ENCODE measurements at regions not wholly inside any gene's neighbourhood (a gene's known extent, or its start where the extent isn't known, plus 50 kb on each side); places are given as distances from the start of the nearest gene placed in this dataset.

GRCh38 chr5:20570486-20570885 is 582.5 kb upstream of the CDH18 start:
- no peak for DNase-seq (ENCODE audit: low read depth in 2 of 2)

- DNase-seq (ENCODE audit: low read depth in 2 of 2): no peak
Measured at GRCh38 chr5:20562544-20562943, 574.5 kb upstream of the CDH18 start.

- DNase-seq (ENCODE audit: low read depth in 2 of 2): no peak
Measured at GRCh38 chr5:20559845-20560244, 571.8 kb upstream of the CDH18 start.

- DNase-seq (ENCODE audit: low read depth in 2 of 2): no peak
Measured at GRCh38 chr5:20556115-20556763, 568.2 kb upstream of the CDH18 start.

- no peak for DNase-seq (ENCODE audit: low read depth in 2 of 2)
Measured at GRCh38 chr5:20555034-20555433, 567.0 kb upstream of the CDH18 start.

- DNase-seq (ENCODE audit: low read depth in 2 of 2): no peak
Measured at GRCh38 chr5:20554001-20554400, 566.0 kb upstream of the CDH18 start.

- DNase-seq (ENCODE audit: low read depth in 2 of 2): no peak
Measured at GRCh38 chr5:20537911-20538703, 550.1 kb upstream of the CDH18 start.

- DNase-seq (ENCODE audit: low read depth in 2 of 2): no peak
Measured at GRCh38 chr5:20536813-20537212, 548.8 kb upstream of the CDH18 start.

- no peak for DNase-seq (ENCODE audit: low read depth in 2 of 2)
Measured at GRCh38 chr5:20536341-20536740, 548.3 kb upstream of the CDH18 start.

- DNase-seq (ENCODE audit: low read depth in 2 of 2): no peak
Measured at GRCh38 chr5:20528471-20528870, 540.5 kb upstream of the CDH18 start.

- no peak for DNase-seq (ENCODE audit: low read depth in 2 of 2)
Measured at GRCh38 chr5:20524991-20525529, 537.1 kb upstream of the CDH18 start.

GRCh38 chr5:20522905-20523482 is 535.0 kb upstream of the CDH18 start:
- DNase-seq (ENCODE audit: low read depth in 2 of 2): no peak

- DNase-seq (ENCODE audit: low read depth in 2 of 2): no peak
Measured at GRCh38 chr5:20515606-20516005, 527.6 kb upstream of the CDH18 start.

GRCh38 chr5:20514145-20514544 is 526.1 kb upstream of the CDH18 start:
- no peak for DNase-seq (ENCODE audit: low read depth in 2 of 2)

GRCh38 chr5:20500546-20500945 is 512.5 kb upstream of the CDH18 start:
- DNase-seq (ENCODE audit: low read depth in 2 of 2): no peak

GRCh38 chr5:20498926-20499325 is 510.9 kb upstream of the CDH18 start:
- DNase-seq (ENCODE audit: low read depth in 2 of 2): no peak

- no peak for DNase-seq (ENCODE audit: low read depth in 2 of 2)
Measured at GRCh38 chr5:20498102-20498501, 510.1 kb upstream of the CDH18 start.

- no peak for DNase-seq (ENCODE audit: low read depth in 2 of 2)
Measured at GRCh38 chr5:20497356-20497755, 509.4 kb upstream of the CDH18 start.

GRCh38 chr5:20494706-20495105 is 506.7 kb upstream of the CDH18 start:
- DNase-seq (ENCODE audit: low read depth in 2 of 2): no peak

GRCh38 chr5:20486826-20487225 is 498.8 kb upstream of the CDH18 start:
- DNase-seq (ENCODE audit: low read depth in 2 of 2): no peak

GRCh38 chr5:20476016-20476415 is 488.0 kb upstream of the CDH18 start:
- DNase-seq (ENCODE audit: low read depth in 2 of 2): no peak

- no peak for DNase-seq (ENCODE audit: low read depth in 2 of 2)
Measured at GRCh38 chr5:20470997-20471396, 483.0 kb upstream of the CDH18 start.

GRCh38 chr5:20469792-20470191 is 481.8 kb upstream of the CDH18 start:
- DNase-seq (ENCODE audit: low read depth in 2 of 2): no peak
